ENCODE measurements at regions not wholly inside any gene's neighbourhood (a gene's known extent, or its start where the extent isn't known, plus 50 kb on each side); places are given as distances from the start of the nearest gene placed in this dataset.

- no peak overlapping the region for H2AFZ ChIP-seq (ENCODE audit: insufficient read depth, low read depth, low read length, poor library complexity, severe bottlenecking)
- no peak overlapping the region for H3K27ac ChIP-seq (ENCODE audit: low read depth in 1 of 2, low read length in 2 of 2)
- Mint-ChIP-seq H3K27me3 (ENCODE audit: low read depth in 3 of 3) (peaks cover 0 to 2% (median 0%) of the 10 kb centered on the region in 3 donors), H3K9me3 (peaks cover 0 to 12% (median 1%) of the 10 kb centered on the region in 7 donors), H3K27ac (no peak overlapping the region), H3K4me3 (no peak overlapping the region), H3K4me1 (no peaks in the 10 kb centered on the region), H3K36me3 (no peaks in the 10 kb centered on the region)
- H3K9me3 ChIP-seq (replicated peaks in 1 of 2; ENCODE audit: control insufficient read depth in 1 of 2, insufficient read depth in 1 of 2, low read length in 2 of 2), result peaks cover 0 to 5% of the 10 kb centered on the region in 2 donors
- H3K4me3 ChIP-seq (replicated peaks in 1 of 3; ENCODE audit: low read depth in 2 of 3, low read length in 3 of 3), result no peak overlapping the region
- H3K4me1 ChIP-seq (ENCODE audit: control insufficient read depth in 1 of 2, insufficient read depth in 2 of 2, low read length in 2 of 2), result no peaks in the 10 kb centered on the region
- no peak overlapping the region for H3K9ac ChIP-seq (ENCODE audit: insufficient read depth, low read length, poor library complexity, severe bottlenecking)
- DNase-seq, result no peak
- intact Hi-C loops (cut with micrococcal nuclease), result no loop called here
- WGBS (ENCODE audit: insufficient coverage), result 86% methylated on average over 1 of the region's 3 CpGs
- no peaks in the 10 kb centered on the region for H3K36me3 ChIP-seq (replicated peaks in 1 of 2; ENCODE audit: control insufficient read depth in 1 of 2, insufficient read depth in 2 of 2, low read length in 2 of 2)
- H4K20me1 ChIP-seq (ENCODE audit: insufficient read depth, low read length), result no peaks in the 10 kb centered on the region
- no peaks in the 10 kb centered on the region for H3K79me2 ChIP-seq (ENCODE audit: insufficient read depth, low read length)
- TF ChIP-seq, protein P1, sequence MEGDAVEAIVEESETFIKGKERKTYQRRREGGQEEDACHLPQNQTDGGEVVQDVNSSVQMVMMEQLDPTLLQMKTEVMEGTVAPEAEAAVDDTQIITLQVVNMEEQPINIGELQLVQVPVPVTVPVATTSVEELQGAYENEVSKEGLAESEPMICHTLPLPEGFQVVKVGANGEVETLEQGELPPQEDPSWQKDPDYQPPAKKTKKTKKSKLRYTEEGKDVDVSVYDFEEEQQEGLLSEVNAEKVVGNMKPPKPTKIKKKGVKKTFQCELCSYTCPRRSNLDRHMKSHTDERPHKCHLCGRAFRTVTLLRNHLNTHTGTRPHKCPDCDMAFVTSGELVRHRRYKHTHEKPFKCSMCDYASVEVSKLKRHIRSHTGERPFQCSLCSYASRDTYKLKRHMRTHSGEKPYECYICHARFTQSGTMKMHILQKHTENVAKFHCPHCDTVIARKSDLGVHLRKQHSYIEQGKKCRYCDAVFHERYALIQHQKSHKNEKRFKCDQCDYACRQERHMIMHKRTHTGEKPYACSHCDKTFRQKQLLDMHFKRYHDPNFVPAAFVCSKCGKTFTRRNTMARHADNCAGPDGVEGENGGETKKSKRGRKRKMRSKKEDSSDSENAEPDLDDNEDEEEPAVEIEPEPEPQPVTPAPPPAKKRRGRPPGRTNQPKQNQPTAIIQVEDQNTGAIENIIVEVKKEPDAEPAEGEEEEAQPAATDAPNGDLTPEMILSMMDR (IDR thresholded peaks at IDR 0.05), result no peak
- H3K27me3 ChIP-seq (ENCODE audit: control insufficient read depth in 2 of 2, insufficient read depth in 2 of 2, low read length in 2 of 2), result no peaks in the 10 kb centered on the region
- H3K4me2 ChIP-seq (replicated peaks; ENCODE audit: extremely low read depth, low read length, poor library complexity, severe bottlenecking), result no peak overlapping the region
Observed at GRCh38 chr2:106965611-106966010, 79.6 kb upstream of the ST6GAL2 start.

- H3K4me2 ChIP-seq (replicated peaks; ENCODE audit: extremely low read depth, low read length, poor library complexity, severe bottlenecking), result no peak overlapping the region
- H4K20me1 ChIP-seq (ENCODE audit: insufficient read depth, low read length), result no peaks in the 10 kb centered on the region
- H3K36me3 ChIP-seq (replicated peaks in 1 of 2; ENCODE audit: control insufficient read depth in 1 of 2, insufficient read depth in 2 of 2, low read length in 2 of 2), result no peaks in the 10 kb centered on the region
- H3K27me3 Mint-ChIP-seq (ENCODE audit: low read depth in 3 of 3), result peaks cover 0 to 2% (median 0%) of the 10 kb centered on the region in 3 donors
- no peaks in the 10 kb centered on the region for H3K4me1 ChIP-seq (ENCODE audit: control insufficient read depth in 1 of 2, insufficient read depth in 2 of 2, low read length in 2 of 2)
- H3K9me3 ChIP-seq (replicated peaks in 1 of 2; ENCODE audit: control insufficient read depth in 1 of 2, insufficient read depth in 1 of 2, low read length in 2 of 2), result peaks cover 0 to 5% of the 10 kb centered on the region in 2 donors
- no peak overlapping the region for H3K9ac ChIP-seq (ENCODE audit: insufficient read depth, low read length, poor library complexity, severe bottlenecking)
- H3K79me2 ChIP-seq (ENCODE audit: insufficient read depth, low read length), result no peaks in the 10 kb centered on the region
- WGBS (ENCODE audit: insufficient coverage), result 70% methylated on average over 2 of the region's 5 CpGs
- no peaks in the 10 kb centered on the region for H3K36me3 Mint-ChIP-seq
- H2AFZ ChIP-seq (ENCODE audit: insufficient read depth, low read depth, low read length, poor library complexity, severe bottlenecking), result no peak overlapping the region
- no peaks in the 10 kb centered on the region for H3K4me1 Mint-ChIP-seq
- TF ChIP-seq, protein P1 (IDR thresholded peaks at IDR 0.05), result no peak
- peaks cover 0 to 12% (median 1%) of the 10 kb centered on the region in 7 donors for H3K9me3 Mint-ChIP-seq
- no peak overlapping the region for H3K27ac Mint-ChIP-seq
- no peak overlapping the region for H3K4me3 Mint-ChIP-seq
- H3K27me3 ChIP-seq (ENCODE audit: control insufficient read depth in 2 of 2, insufficient read depth in 2 of 2, low read length in 2 of 2), result no peaks in the 10 kb centered on the region
- intact Hi-C loops (cut with micrococcal nuclease), result no loop called here
- H3K27ac ChIP-seq (ENCODE audit: low read depth in 1 of 2, low read length in 2 of 2), result no peak overlapping the region
- H3K4me3 ChIP-seq (replicated peaks in 1 of 3; ENCODE audit: low read depth in 2 of 3, low read length in 3 of 3), result no peak overlapping the region
- DNase-seq, result no peak
Observed at GRCh38 chr2:106969777-106970176, 83.8 kb upstream of the ST6GAL2 start.

Data from CD14-positive monocyte (primary cell).